OCI-LY7 (cell line): ENCODE measurements at regions not wholly inside any gene's neighbourhood (a gene's known extent, or its start where the extent isn't known, plus 50 kb on each side); places are given as distances from the start of the nearest gene placed in this dataset.

Experiments used
- BruUV-seq: library from RNA; stranded (reverse); fragments of 400-500 nt; replicated peaks from 2 replicates; lab custom pipeline; 2021; lab: Mats Ljungman, UMichigan
- CTCF ChIA-PET: fragments of 300-600 bp; sonication (Branson Sonifier 250); formaldehyde crosslinking; loops from one replicate; lab custom pipeline; 2022; ENCODE audit warnings: antibody characterized with exemption; ENCODE audit not compliant: unreplicated experiment; lab: Charles Lee
- POLR2A ChIA-PET: fragments of 300-600 bp; sonication (Branson Sonifier 250); formaldehyde crosslinking; loops from one replicate; lab custom pipeline; 2022; ENCODE audit warnings: antibody characterized with exemption; lab: Charles Lee
- DNase-seq: peaks from one replicate; pipeline ENCODE4 v3.0.0-alpha.2; 2015; ENCODE audit warnings: low spot score
- H2AFZ ChIP-seq: fragments of 200-600 bp; sonication (generic), shearing (Covaris generic); 2 replicates; pipeline ENCODE4 v1.6.1; 2014; ENCODE audit warnings: mild to moderate bottlenecking, antibody characterized with exemption, low read length, moderate library complexity
- H3K27ac ChIP-seq: fragments of 200-600 bp; sonication (generic); 2 replicates; pipeline ENCODE4 v1.5.1; 2014; ENCODE audit warnings: mixed run types, low read depth, mild to moderate bottlenecking, moderate library complexity, low read length, inconsistent platforms; ENCODE audit not compliant: poor library complexity, severe bottlenecking
- H3K36me3 ChIP-seq: fragments of 200-600 bp; sonication (generic); 2 replicates; pipeline ENCODE4 v1.6.1; 2014; ENCODE audit warnings: mild to moderate bottlenecking, antibody characterized with exemption, low read length, moderate library complexity, mixed read lengths; ENCODE audit not compliant: insufficient read depth
- H3K4me1 ChIP-seq: fragments of 200-600 bp; sonication (generic); 2 replicates; pipeline ENCODE4 v1.5.1; 2014; ENCODE audit warnings: mild to moderate bottlenecking, low read length; ENCODE audit not compliant: insufficient read depth, poor library complexity, severe bottlenecking
- H3K4me2 ChIP-seq: fragments of 200-600 bp; sonication (generic); 2 replicates; pipeline ENCODE4 v1.6.1; 2014; ENCODE audit warnings: mild to moderate bottlenecking, low read length
- H3K4me3 ChIP-seq: fragments of 200-600 bp; sonication (generic); 2 replicates; pipeline ENCODE4 v1.5.1; 2014; ENCODE audit warnings: mild to moderate bottlenecking, low read depth, low read length; ENCODE audit not compliant: poor library complexity, severe bottlenecking
- H3K79me2 ChIP-seq: fragments of 200-600 bp; sonication (generic); 2 replicates; pipeline ENCODE4 v1.6.1; 2016; ENCODE audit warnings: low read depth, mild to moderate bottlenecking, low read length, moderate library complexity, mixed read lengths; ENCODE audit not compliant: insufficient read depth
- H3K9me2 ChIP-seq: fragments of 200-600 bp; sonication (generic); 2 replicates; pipeline ENCODE4 v1.6.1; 2016; ENCODE audit warnings: mild to moderate bottlenecking, low read length, mixed read lengths; ENCODE audit not compliant: insufficient read depth
- H3K9me3 ChIP-seq: fragments of 200-600 bp; sonication (generic); 2 replicates; pipeline ENCODE4 v1.6.1; 2014; ENCODE audit warnings: mild to moderate bottlenecking, mixed run types, low read length, mixed read lengths
- H4K20me1 ChIP-seq: fragments of 200-600 bp; sonication (generic); 2 replicates; pipeline ENCODE4 v1.6.1; 2014; ENCODE audit warnings: mild to moderate bottlenecking, antibody characterized with exemption, low read length, moderate library complexity, mixed read lengths; ENCODE audit not compliant: insufficient read depth
- EZH2phosphoT487 ChIP-seq: fragments of 200-600 bp; sonication (generic); IDR thresholded peaks from 2 replicates; pipeline ENCODE4 v1.6.1; 2018; ENCODE audit warnings: low read depth, borderline replicate concordance, mild to moderate bottlenecking, mixed run types, antibody characterized with exemption, low read length, moderate library complexity, mixed read lengths
- intact Hi-C: fragments of 100-400 bp; cut with micrococcal nuclease; formaldehyde crosslinking; loops from one replicate; pipeline ENCODE4 v1.10.0; 2022; ENCODE audit not compliant: unreplicated experiment
- TF ChIP-seq, protein P1 (sequence below): fragments of 200-600 bp; sonication (generic); conservative IDR thresholded peaks from 2 replicates; pipeline ENCODE4 v1.5.1; 2014; ENCODE audit warnings: mild to moderate bottlenecking, antibody characterized with exemption, low read length, moderate library complexity, mixed read lengths

DNA sequence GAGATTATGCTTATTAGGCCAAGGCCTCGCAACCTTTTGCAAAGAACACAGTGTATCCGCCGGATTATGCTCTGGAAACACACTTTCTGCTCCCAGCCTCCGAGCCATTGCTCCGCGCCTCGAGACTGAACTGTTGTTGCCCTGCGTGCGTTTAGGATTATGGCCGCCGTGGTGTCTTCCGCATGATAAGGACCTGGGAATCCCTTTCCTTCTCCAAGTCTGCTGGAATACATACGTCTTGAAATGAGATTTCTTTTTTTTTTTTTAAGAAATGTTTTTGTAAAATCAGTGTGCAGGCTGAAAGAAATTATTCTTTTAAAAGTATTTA lies 89.8 kb upstream of the SOX1 start:
- intact Hi-C loops = no loop called here
- no peak for TF ChIP-seq EZH2phosphoT487
- TF ChIP-seq, protein P1, sequence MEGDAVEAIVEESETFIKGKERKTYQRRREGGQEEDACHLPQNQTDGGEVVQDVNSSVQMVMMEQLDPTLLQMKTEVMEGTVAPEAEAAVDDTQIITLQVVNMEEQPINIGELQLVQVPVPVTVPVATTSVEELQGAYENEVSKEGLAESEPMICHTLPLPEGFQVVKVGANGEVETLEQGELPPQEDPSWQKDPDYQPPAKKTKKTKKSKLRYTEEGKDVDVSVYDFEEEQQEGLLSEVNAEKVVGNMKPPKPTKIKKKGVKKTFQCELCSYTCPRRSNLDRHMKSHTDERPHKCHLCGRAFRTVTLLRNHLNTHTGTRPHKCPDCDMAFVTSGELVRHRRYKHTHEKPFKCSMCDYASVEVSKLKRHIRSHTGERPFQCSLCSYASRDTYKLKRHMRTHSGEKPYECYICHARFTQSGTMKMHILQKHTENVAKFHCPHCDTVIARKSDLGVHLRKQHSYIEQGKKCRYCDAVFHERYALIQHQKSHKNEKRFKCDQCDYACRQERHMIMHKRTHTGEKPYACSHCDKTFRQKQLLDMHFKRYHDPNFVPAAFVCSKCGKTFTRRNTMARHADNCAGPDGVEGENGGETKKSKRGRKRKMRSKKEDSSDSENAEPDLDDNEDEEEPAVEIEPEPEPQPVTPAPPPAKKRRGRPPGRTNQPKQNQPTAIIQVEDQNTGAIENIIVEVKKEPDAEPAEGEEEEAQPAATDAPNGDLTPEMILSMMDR = no peak
- Histone ChIP-seq H3K4me2 (no peak overlapping the region), H2AFZ (no peak overlapping the region), H3K9me2 (no peaks in the 10 kb centered on the region), H3K4me1 (no peaks in the 10 kb centered on the region), H3K9me3 (no peaks in the 10 kb centered on the region), H3K79me2 (no peaks in the 10 kb centered on the region), H3K36me3 (no peaks in the 10 kb centered on the region), H3K4me3 (no peak overlapping the region), H3K27ac (no peak overlapping the region), H4K20me1 (no peaks in the 10 kb centered on the region)
- no TSS peak for BruUV-seq
- DNase-seq = no peak
- ChIA-PET CTCF (no interaction called here), POLR2A (no interaction called here)

DNA sequence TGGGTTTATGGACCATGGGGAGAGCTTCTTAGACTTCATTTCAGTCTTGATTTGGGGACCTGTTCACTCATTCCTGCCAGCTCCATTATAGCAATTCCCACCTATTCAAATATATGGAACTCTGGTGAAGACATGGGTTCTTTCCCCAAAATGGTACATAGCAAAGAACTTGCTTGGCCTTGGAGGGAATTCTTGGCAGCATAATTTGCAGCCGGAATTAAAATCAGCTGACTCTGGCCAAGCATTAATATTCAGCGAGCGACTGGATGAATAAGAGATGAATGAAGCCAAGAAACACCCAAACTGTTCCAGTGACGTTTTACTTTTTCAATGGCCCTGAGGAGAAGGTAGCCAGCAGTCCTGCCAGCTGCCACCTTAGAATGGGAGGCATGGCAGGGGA lies 88.4 kb upstream of the SOX1 start:
- H4K20me1 ChIP-seq = no peaks in the 10 kb centered on the region
- intact Hi-C loops = no loop called here
- no peaks in the 10 kb centered on the region for H3K36me3 ChIP-seq
- BruUV-seq = no TSS peak
- no peaks in the 10 kb centered on the region for H3K9me3 ChIP-seq
- no peak overlapping the region for H2AFZ ChIP-seq
- no peaks in the 10 kb centered on the region for H3K4me1 ChIP-seq
- no peaks in the 10 kb centered on the region for H3K79me2 ChIP-seq
- TF ChIP-seq EZH2phosphoT487 = no peak
- TF ChIP-seq, protein P1 = no peak
- no peaks in the 10 kb centered on the region for H3K9me2 ChIP-seq
- ChIA-PET POLR2A (no interaction called here), CTCF (no interaction called here)
- H3K4me3 ChIP-seq = no peak overlapping the region
- no peak for DNase-seq
- H3K4me2 ChIP-seq = no peak overlapping the region
- H3K27ac ChIP-seq = no peak overlapping the region

DNA sequence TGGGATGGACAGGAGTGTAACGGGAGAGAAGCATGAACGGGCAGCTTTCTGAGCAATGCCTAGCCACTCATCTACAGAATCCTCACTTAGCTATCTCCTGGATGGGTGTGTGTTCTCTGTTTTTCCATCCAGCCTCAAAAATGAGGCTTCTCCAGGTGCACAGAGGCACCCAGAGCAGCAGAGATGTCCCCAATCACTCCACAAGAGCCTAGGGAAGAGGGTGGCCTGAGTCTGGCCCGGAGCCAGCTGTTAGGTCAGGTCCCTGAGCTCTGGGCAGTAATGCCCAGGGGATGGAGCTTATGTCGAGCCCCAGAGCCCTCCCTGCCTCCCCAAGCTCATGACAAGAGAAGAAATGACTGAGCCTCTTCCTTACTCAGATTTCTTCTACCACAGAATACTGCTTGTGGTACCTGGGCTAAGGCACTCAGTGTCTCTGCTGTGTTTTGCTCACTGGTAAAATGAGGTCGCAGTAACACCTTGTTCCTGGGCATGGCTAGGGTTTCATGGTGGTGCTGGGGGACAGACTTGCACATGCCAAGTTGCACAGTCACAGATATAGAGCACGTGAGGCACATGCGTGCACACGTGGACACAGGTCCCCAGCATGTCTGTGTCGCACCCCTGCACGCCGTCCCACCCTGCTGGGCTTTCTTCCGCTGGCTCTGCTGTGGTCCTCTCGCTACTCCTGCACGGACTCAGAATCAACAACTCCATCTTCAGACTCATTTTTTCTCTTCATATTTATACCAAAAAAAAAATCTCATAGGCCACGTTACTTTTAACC lies 86.6 kb upstream of the SOX1 start:
- no peaks in the 10 kb centered on the region for H3K4me1 ChIP-seq
- H3K4me2 ChIP-seq = no peak overlapping the region
- DNase-seq = no peak
- H3K9me3 ChIP-seq = no peaks in the 10 kb centered on the region
- no peaks in the 10 kb centered on the region for H3K79me2 ChIP-seq
- no peaks in the 10 kb centered on the region for H3K9me2 ChIP-seq
- no peaks in the 10 kb centered on the region for H4K20me1 ChIP-seq
- ChIA-PET POLR2A (interaction anchor here (0.6 kb wide), 1 partner anchor 1814 kb away, joined by 3 read pairs; no protein-coding TSS in a partner anchor), CTCF (no interaction called here)
- no peak overlapping the region for H3K27ac ChIP-seq
- no peak overlapping the region for H2AFZ ChIP-seq
- intact Hi-C loops = no loop called here
- no peaks in the 10 kb centered on the region for H3K36me3 ChIP-seq
- no TSS peak for BruUV-seq
- no peak overlapping the region for H3K4me3 ChIP-seq
- TF ChIP-seq, protein P1 = no peak
- TF ChIP-seq EZH2phosphoT487 = no peak
